Testis (tissue), 2 donors: ENCODE measurements at regions not wholly inside any gene's neighbourhood (a gene's known extent, or its start where the extent isn't known, plus 50 kb on each side); places are given as distances from the start of the nearest gene placed in this dataset.

Experiments
- DNase-seq: peaks from one replicate; pipeline ENCODE4 v3.0.0-alpha.2; 2019
- H3K27ac ChIP-seq, 2 donors: fragments of 200-600 bp; sonication (generic); one replicate each; pipeline ENCODE4 v1.5.1; 2019
- H3K27me3 ChIP-seq: fragments of 200-600 bp; sonication (generic); one replicate; pipeline ENCODE4 v1.5.1; 2019
- H3K36me3 ChIP-seq: fragments of 200-600 bp; sonication (generic); one replicate; pipeline ENCODE4 v1.5.1; 2017; ENCODE audit warnings: low read depth; ENCODE audit errors: missing control alignments
- H3K4me1 ChIP-seq: fragments of 200-600 bp; sonication (generic); one replicate; pipeline ENCODE4 v1.5.1; 2019
- H3K4me3 ChIP-seq, 2 donors: fragments of 200-600 bp; sonication (generic); one replicate each; pipeline ENCODE4 v1.5.1; 2017 to 2019
- H3K9me3 ChIP-seq: fragments of 200-600 bp; sonication (generic); one replicate; pipeline ENCODE4 v1.5.1; 2017
- POLR2A ChIP-seq: fragments of 450-650 bp; IDR thresholded peaks from one replicate; pipeline ENCODE4 v1.6.1; 2017; ENCODE audit warnings: antibody characterized with exemption, mild to moderate bottlenecking, moderate library complexity
- WGBS, 2 donors: methylation state at CpG; one replicate each; pipeline ENCODE4 v1.1.5; 2018; 5-methylcytosine and 5-hydroxymethylcytosine counted together
- intact Hi-C: fragments of 100-400 bp; cut with DNase I; formaldehyde crosslinking; loops from one replicate; pipeline ENCODE4 v1.15.1; 2023; ENCODE audit warnings: low total_unique reads
- TF ChIP-seq, protein P1 (sequence below), 3 experiments: fragments of 450-650 bp in 2 of 3; fragments of 200-600 bp in 1 of 3; sonication (generic) in 1 of 3; IDR thresholded peaks; one replicate each; pipeline ENCODE4 v1.5.1; 2016 to 2019; ENCODE audit warnings: antibody characterized with exemption in 3 of 3, mild to moderate bottlenecking in 2 of 3, moderate library complexity in 1 of 3

- TF ChIP-seq, protein P1, sequence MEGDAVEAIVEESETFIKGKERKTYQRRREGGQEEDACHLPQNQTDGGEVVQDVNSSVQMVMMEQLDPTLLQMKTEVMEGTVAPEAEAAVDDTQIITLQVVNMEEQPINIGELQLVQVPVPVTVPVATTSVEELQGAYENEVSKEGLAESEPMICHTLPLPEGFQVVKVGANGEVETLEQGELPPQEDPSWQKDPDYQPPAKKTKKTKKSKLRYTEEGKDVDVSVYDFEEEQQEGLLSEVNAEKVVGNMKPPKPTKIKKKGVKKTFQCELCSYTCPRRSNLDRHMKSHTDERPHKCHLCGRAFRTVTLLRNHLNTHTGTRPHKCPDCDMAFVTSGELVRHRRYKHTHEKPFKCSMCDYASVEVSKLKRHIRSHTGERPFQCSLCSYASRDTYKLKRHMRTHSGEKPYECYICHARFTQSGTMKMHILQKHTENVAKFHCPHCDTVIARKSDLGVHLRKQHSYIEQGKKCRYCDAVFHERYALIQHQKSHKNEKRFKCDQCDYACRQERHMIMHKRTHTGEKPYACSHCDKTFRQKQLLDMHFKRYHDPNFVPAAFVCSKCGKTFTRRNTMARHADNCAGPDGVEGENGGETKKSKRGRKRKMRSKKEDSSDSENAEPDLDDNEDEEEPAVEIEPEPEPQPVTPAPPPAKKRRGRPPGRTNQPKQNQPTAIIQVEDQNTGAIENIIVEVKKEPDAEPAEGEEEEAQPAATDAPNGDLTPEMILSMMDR (IDR thresholded peaks at IDR 0.05), result no peak
- no peak for TF ChIP-seq POLR2A
- H3K27ac ChIP-seq, result no peak overlapping the region
- intact Hi-C loops, result no loop called here
- H3K4me3 ChIP-seq, result no peak overlapping the region
- H3K9me3 ChIP-seq, result no peaks in the 10 kb centered on the region
- H3K36me3 ChIP-seq, result no peaks in the 10 kb centered on the region
- no peak for DNase-seq
- no peaks in the 10 kb centered on the region for H3K4me1 ChIP-seq
- no peaks in the 10 kb centered on the region for H3K27me3 ChIP-seq
Observed at GRCh38 chr1:222232842-222233241, 315.1 kb downstream of the HHIPL2 start.

GRCh38 chr1:222229672-222230312 is 318.1 kb downstream of the HHIPL2 start:
- H3K9me3 ChIP-seq, result no peaks in the 10 kb centered on the region
- H3K4me3 ChIP-seq, result no peak overlapping the region
- no peaks in the 10 kb centered on the region for H3K36me3 ChIP-seq
- H3K27me3 ChIP-seq, result no peaks in the 10 kb centered on the region
- WGBS, 2 donors, result 80 to 82% methylated on average over 4 of the region's 4 CpGs
- intact Hi-C loops, result no loop called here
- H3K4me1 ChIP-seq, result no peaks in the 10 kb centered on the region
- H3K27ac ChIP-seq, result no peak overlapping the region
- no peak for DNase-seq
- TF ChIP-seq, protein P1 (IDR thresholded peaks at IDR 0.05), result no peak
- TF ChIP-seq POLR2A, result no peak

DNA sequence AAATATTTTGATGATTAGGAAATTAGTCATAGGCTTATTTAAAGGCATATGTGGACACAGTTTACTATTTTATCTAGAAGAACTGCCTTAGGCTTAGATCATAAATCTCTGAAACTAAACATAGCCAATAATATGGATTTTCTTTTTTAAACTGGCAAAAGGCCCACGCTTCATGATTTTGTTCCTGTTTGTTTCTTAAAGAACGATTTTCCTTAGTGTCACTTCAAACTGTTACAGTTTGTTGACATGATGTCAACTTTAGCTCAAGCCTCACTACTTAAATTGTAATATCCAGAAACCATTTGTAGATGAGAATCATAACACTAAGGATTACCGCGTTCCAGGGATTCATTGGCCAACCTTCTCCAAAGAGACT is 322.6 kb downstream of the HHIPL2 start:
- H3K27ac ChIP-seq, result no peak overlapping the region
- no peaks in the 10 kb centered on the region for H3K27me3 ChIP-seq
- no peak for TF ChIP-seq POLR2A
- TF ChIP-seq, protein P1 (IDR thresholded peaks at IDR 0.05), result no peak
- no peak overlapping the region for H3K4me3 ChIP-seq
- H3K9me3 ChIP-seq, result no peaks in the 10 kb centered on the region
- no peak for DNase-seq
- 63 to 65% methylated on average over 4 of the region's 4 CpGs for WGBS, 2 donors
- no peaks in the 10 kb centered on the region for H3K36me3 ChIP-seq
- no peaks in the 10 kb centered on the region for H3K4me1 ChIP-seq
- intact Hi-C loops, result no loop called here

GRCh38 chr1:222224636-222225315 is 323.1 kb downstream of the HHIPL2 start:
- Histone ChIP-seq H3K27ac (no peak overlapping the region), H3K9me3 (no peaks in the 10 kb centered on the region), H3K4me3 (no peak overlapping the region), H3K27me3 (no peaks in the 10 kb centered on the region), H3K4me1 (no peaks in the 10 kb centered on the region), H3K36me3 (no peaks in the 10 kb centered on the region)
- intact Hi-C loops, result no loop called here
- DNase-seq, result no peak
- TF ChIP-seq, protein P1 (IDR thresholded peaks at IDR 0.05), result no peak
- no peak for TF ChIP-seq POLR2A
- 49 to 58% methylated on average over 4 of the region's 4 CpGs for WGBS, 2 donors

DNA sequence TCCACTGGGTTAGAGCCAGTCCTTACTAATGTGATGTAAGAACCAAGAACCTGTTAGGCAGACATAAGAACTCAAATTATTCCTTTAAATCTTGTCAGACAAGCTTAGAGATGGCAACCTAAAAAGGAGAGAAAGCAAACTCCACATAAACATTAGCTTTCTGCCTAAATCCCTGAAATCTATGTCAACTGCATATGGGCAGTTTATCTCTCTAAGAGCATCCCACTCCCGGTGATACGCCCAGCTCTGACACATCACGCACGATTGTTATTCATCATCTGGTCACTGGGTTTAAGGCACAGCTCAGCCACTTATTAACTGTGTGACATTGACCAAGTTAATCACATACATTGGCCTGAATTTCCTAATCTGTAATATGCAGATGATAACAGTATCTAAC is 323.7 kb downstream of the HHIPL2 start:
- no peaks in the 10 kb centered on the region for H3K4me1 ChIP-seq
- no peaks in the 10 kb centered on the region for H3K9me3 ChIP-seq
- no peak overlapping the region for H3K4me3 ChIP-seq
- intact Hi-C loops, result no loop called here
- TF ChIP-seq, protein P1 (IDR thresholded peaks at IDR 0.05), result no peak
- TF ChIP-seq POLR2A, result no peak
- H3K27ac ChIP-seq, result no peak overlapping the region
- no peak for DNase-seq
- H3K36me3 ChIP-seq, result no peaks in the 10 kb centered on the region
- 69 to 74% methylated on average over 4 of the region's 4 CpGs for WGBS, 2 donors
- H3K27me3 ChIP-seq, result no peaks in the 10 kb centered on the region
